ENCODE measurements at regions not wholly inside any gene's neighbourhood (a gene's known extent, or its start where the extent isn't known, plus 50 kb on each side); places are given as distances from the start of the nearest gene placed in this dataset.
"Not testable (repeated sequence)": the region's sequence is repeated elsewhere in the genome, so short reads cannot be mapped to it uniquely, and the experiment has no call there.

DNA sequence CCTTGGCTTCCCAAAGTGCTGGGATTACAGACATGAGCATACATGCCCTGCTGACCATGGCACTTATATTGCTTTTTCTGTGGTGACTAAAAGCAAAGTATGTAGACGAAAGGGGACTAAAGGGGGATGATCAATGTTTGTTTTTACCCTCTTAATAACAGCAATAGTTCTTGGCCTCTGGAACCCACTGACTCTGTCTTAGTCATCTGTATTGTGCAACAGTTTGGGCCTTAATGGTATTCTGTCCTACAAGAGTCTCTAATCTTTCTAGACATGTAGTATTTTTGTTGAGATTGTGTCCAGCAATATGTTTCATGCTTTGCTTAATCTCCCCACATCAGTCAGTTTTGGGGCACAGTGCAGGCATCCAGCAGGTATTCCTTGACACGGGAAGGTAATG, 359.9 kb upstream of the FANCL start:
- H3K36me3 ChIP-seq (replicated peaks in 1 of 2; ENCODE audit: insufficient read depth in 1 of 2, low read depth in 2 of 2), result no peaks in the 10 kb centered on the region
- no peak overlapping the region for H3K4me3 ChIP-seq
- no peaks in the 10 kb centered on the region for H3K27me3 ChIP-seq
- TF ChIP-seq POLR2A (IDR thresholded peaks at IDR 0.05) (no peak), CTCF (IDR thresholded peaks at IDR 0.05) (no peak)
- intact Hi-C loops (cut with DNase I), result no loop called here
- no peak overlapping the region for H3K27ac ChIP-seq
- DNase-seq (no peak), ATAC-seq (no peak)
- WGBS, 2 donors, result 79 to 87% methylated on average over 2 of the region's 2 CpGs
- H3K9me3 ChIP-seq, result no peaks in the 10 kb centered on the region
- no peaks in the 10 kb centered on the region for H3K4me1 ChIP-seq

- intact Hi-C loops (cut with DNase I), result no loop called here
- no peak for DNase-seq
- no peak for ATAC-seq
These were observed 357.0 kb upstream of the FANCL start for GRCh38 chr2:58598171-58598570.

GRCh38 chr2:58595714-58596113, 354.6 kb upstream of the FANCL start:
- WGBS, 2 donors, result 50 to 52% methylated on average over 3 of the region's 3 CpGs

More at GRCh38 chr2:58598171-58598570, 357.0 kb upstream of the FANCL start:
- no peaks in the 10 kb centered on the region for H3K36me3 ChIP-seq (replicated peaks in 1 of 2; ENCODE audit: insufficient read depth in 1 of 2, low read depth in 2 of 2)
- no peaks in the 10 kb centered on the region for H3K4me1 ChIP-seq
- 72 to 81% methylated on average over 3 of the region's 3 CpGs for WGBS, 2 donors
- TF ChIP-seq POLR2A (IDR thresholded peaks at IDR 0.05) (no peak), CTCF (IDR thresholded peaks at IDR 0.05) (no peak)
- H3K27ac ChIP-seq, result no peak overlapping the region
- no peaks in the 10 kb centered on the region for H3K27me3 ChIP-seq
- no peak overlapping the region for H3K4me3 ChIP-seq
- no peaks in the 10 kb centered on the region for H3K9me3 ChIP-seq

GRCh38 chr2:58594762-58595161, 353.6 kb upstream of the FANCL start:
- DNase-seq (no peak), ATAC-seq (no peak)
- intact Hi-C loops (cut with DNase I), result no loop called here
- no peak overlapping the region for H3K27ac ChIP-seq
- H3K4me3 ChIP-seq, result no peak overlapping the region
- H3K4me1 ChIP-seq, result no peaks in the 10 kb centered on the region
- TF ChIP-seq POLR2A (IDR thresholded peaks at IDR 0.05) (no peak), CTCF (IDR thresholded peaks at IDR 0.05) (no peak)
- H3K9me3 ChIP-seq, result no peaks in the 10 kb centered on the region
- no peaks in the 10 kb centered on the region for H3K27me3 ChIP-seq
- H3K36me3 ChIP-seq (replicated peaks in 1 of 2; ENCODE audit: insufficient read depth in 1 of 2, low read depth in 2 of 2), result no peaks in the 10 kb centered on the region

More at GRCh38 chr2:58595714-58596113, 354.6 kb upstream of the FANCL start:
- no peak overlapping the region for H3K4me3 ChIP-seq
- H3K4me1 ChIP-seq, result no peaks in the 10 kb centered on the region
- H3K36me3 ChIP-seq (replicated peaks in 1 of 2; ENCODE audit: insufficient read depth in 1 of 2, low read depth in 2 of 2), result no peaks in the 10 kb centered on the region
- TF ChIP-seq CTCF (IDR thresholded peaks at IDR 0.05) (no peak), POLR2A (IDR thresholded peaks at IDR 0.05) (no peak)
- H3K27me3 ChIP-seq, result no peaks in the 10 kb centered on the region
- no peaks in the 10 kb centered on the region for H3K9me3 ChIP-seq
- intact Hi-C loops (cut with DNase I), result no loop called here
- DNase-seq (no peak), ATAC-seq (no peak)
- H3K27ac ChIP-seq, result no peak overlapping the region

DNA sequence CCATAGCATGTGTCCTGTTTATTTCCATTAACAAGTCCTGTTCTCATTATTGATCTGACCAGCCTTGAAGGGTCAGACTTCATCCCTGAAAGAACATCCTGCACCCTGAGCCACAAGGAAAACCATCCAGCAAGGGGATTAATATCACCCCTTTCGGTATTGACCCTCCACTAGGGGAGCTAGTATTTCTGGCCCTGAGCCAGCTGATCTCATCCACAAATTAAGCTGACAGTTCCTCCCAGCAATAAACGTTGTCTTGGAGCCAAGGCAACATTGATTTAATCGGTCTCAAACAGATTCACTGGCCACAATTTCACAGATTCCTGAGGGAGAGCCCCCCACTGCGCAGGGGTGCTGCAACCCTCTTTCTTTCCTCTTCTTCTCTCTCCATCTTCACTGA, 353.1 kb upstream of the FANCL start:
- Histone ChIP-seq H3K4me1 (no peaks in the 10 kb centered on the region), H3K27ac (no peak overlapping the region), H3K36me3 (replicated peaks in 1 of 2; ENCODE audit: insufficient read depth in 1 of 2, low read depth in 2 of 2) (no peaks in the 10 kb centered on the region), H3K27me3 (no peaks in the 10 kb centered on the region), H3K9me3 (no peaks in the 10 kb centered on the region), H3K4me3 (no peak overlapping the region)
- ATAC-seq (no peak), DNase-seq (peak in 3 of 4 donors; percentile 9 to 14 (median 12))
- intact Hi-C loops (cut with DNase I), result no loop called here
- no peak for TF ChIP-seq POLR2A (IDR thresholded peaks at IDR 0.05)
- peak in 1 of 7 experiments; percentile 4 for TF ChIP-seq CTCF (IDR thresholded peaks at IDR 0.05)
- WGBS, 2 donors, result 40 to 43% methylated on average over 4 of the region's 4 CpGs

GRCh38 chr2:58586178-58586577, 345.1 kb upstream of the FANCL start:
- DNase-seq; H3K9me3 ChIP-seq; H3K4me1 ChIP-seq; H3K36me3 ChIP-seq (replicated peaks in 1 of 2; ENCODE audit: insufficient read depth in 1 of 2, low read depth in 2 of 2); intact Hi-C loops (cut with DNase I); H3K27ac ChIP-seq; ATAC-seq; H3K27me3 ChIP-seq; H3K4me3 ChIP-seq: not testable (repeated sequence)
- 89 to 95% methylated on average over 5 of the region's 5 CpGs for WGBS, 2 donors
